Panc1 (cell line): ENCODE measurements at regions not wholly inside any gene's neighbourhood (a gene's known extent, or its start where the extent isn't known, plus 50 kb on each side); places are given as distances from the start of the nearest gene placed in this dataset.

ENCODE experiments used
- POLR2AphosphoS5 ChIP-seq: IDR thresholded peaks from 2 replicates; pipeline ENCODE4 v1.6.1; 2012; ENCODE audit warnings: mild to moderate bottlenecking, low read depth, low read length, moderate library complexity
- SIN3A ChIP-seq: IDR thresholded peaks from 2 replicates; pipeline ENCODE4 v1.6.1; 2012; ENCODE audit warnings: low read depth, mild to moderate bottlenecking, low read length, moderate library complexity, borderline replicate concordance; ENCODE audit not compliant: insufficient read depth
- TCF7L2 ChIP-seq: IDR thresholded peaks from 2 replicates; pipeline ENCODE4 v1.6.1; 2011; ENCODE audit warnings: mild to moderate bottlenecking, low read depth, low read length, inconsistent platforms
- TF ChIP-seq, protein P1 (sequence below): fragments of 450-650 bp; IDR thresholded peaks from 2 replicates; pipeline ENCODE4 v1.5.1; 2017; ENCODE audit warnings: mild to moderate bottlenecking
- TF ChIP-seq, protein P2 (sequence below), 2 experiments: IDR thresholded peaks; 2 replicates each; pipeline ENCODE4 v1.6.1; 2011 to 2012; ENCODE audit warnings: low read depth in 2 of 2, control low read depth in 1 of 2, low read length in 1 of 2, mild to moderate bottlenecking in 1 of 2, moderate library complexity in 1 of 2; ENCODE audit not compliant: insufficient read depth in 1 of 2

DNA sequence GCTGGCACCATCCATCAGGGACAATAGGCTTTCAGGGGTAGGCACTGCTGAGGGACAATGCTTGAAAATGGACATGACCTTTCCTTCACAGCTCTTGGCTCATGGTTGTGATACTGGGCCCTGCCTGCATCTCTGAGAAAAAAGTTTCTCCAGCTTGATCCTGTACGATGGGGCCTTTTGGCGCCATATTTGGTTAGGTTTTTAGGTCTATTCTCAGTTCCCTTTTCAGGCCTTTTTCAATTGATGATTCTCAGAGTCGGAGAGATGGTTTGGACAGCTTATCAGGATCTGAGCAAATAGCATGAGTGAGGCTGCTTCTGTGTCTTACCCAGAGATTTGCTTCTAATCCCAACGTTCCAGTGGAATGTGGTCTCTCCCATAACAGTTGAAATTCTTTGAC is 141.6 kb downstream of the ZNF518B start:
- TF ChIP-seq, protein P1, sequence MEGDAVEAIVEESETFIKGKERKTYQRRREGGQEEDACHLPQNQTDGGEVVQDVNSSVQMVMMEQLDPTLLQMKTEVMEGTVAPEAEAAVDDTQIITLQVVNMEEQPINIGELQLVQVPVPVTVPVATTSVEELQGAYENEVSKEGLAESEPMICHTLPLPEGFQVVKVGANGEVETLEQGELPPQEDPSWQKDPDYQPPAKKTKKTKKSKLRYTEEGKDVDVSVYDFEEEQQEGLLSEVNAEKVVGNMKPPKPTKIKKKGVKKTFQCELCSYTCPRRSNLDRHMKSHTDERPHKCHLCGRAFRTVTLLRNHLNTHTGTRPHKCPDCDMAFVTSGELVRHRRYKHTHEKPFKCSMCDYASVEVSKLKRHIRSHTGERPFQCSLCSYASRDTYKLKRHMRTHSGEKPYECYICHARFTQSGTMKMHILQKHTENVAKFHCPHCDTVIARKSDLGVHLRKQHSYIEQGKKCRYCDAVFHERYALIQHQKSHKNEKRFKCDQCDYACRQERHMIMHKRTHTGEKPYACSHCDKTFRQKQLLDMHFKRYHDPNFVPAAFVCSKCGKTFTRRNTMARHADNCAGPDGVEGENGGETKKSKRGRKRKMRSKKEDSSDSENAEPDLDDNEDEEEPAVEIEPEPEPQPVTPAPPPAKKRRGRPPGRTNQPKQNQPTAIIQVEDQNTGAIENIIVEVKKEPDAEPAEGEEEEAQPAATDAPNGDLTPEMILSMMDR = no peak
- TF ChIP-seq TCF7L2 (no peak), POLR2AphosphoS5 (no peak), SIN3A (no peak)
- TF ChIP-seq, protein P2, sequence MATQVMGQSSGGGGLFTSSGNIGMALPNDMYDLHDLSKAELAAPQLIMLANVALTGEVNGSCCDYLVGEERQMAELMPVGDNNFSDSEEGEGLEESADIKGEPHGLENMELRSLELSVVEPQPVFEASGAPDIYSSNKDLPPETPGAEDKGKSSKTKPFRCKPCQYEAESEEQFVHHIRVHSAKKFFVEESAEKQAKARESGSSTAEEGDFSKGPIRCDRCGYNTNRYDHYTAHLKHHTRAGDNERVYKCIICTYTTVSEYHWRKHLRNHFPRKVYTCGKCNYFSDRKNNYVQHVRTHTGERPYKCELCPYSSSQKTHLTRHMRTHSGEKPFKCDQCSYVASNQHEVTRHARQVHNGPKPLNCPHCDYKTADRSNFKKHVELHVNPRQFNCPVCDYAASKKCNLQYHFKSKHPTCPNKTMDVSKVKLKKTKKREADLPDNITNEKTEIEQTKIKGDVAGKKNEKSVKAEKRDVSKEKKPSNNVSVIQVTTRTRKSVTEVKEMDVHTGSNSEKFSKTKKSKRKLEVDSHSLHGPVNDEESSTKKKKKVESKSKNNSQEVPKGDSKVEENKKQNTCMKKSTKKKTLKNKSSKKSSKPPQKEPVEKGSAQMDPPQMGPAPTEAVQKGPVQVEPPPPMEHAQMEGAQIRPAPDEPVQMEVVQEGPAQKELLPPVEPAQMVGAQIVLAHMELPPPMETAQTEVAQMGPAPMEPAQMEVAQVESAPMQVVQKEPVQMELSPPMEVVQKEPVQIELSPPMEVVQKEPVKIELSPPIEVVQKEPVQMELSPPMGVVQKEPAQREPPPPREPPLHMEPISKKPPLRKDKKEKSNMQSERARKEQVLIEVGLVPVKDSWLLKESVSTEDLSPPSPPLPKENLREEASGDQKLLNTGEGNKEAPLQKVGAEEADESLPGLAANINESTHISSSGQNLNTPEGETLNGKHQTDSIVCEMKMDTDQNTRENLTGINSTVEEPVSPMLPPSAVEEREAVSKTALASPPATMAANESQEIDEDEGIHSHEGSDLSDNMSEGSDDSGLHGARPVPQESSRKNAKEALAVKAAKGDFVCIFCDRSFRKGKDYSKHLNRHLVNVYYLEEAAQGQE (IDR thresholded peaks at IDR 0.05; ENCODE audit: insufficient read depth in 1 of 2, low read depth in 2 of 2, low read length in 1 of 2) = no peak
